D721Med (cell line): ENCODE measurements at regions not wholly inside any gene's neighbourhood (a gene's known extent, or its start where the extent isn't known, plus 50 kb on each side); places are given as distances from the start of the nearest gene placed in this dataset.

Experiments
- DNase-seq: peaks from one replicate; pipeline ENCODE4 v3.0.0; 2011; ENCODE audit warnings: low spot score; ENCODE audit not compliant: insufficient read length
- FAIRE-seq: peaks from 2 replicates; lab custom pipeline; 2011; peaks lifted over from hg19 to GRCh38; lab: Jason Lieb, UNC
- CTCF ChIP-seq: IDR thresholded peaks from 2 replicates; pipeline ENCODE4 v1.5.1; 2012; ENCODE audit warnings: mild to moderate bottlenecking, control low read depth; ENCODE audit not compliant: insufficient read depth; ENCODE audit errors: missing control alignments

- DNase-seq (no peak), FAIRE-seq (no peak)
- no peak for TF ChIP-seq CTCF
Observed at GRCh38 chr6:141658696-141659095, 474.0 kb upstream of the GJE1 start.

DNA sequence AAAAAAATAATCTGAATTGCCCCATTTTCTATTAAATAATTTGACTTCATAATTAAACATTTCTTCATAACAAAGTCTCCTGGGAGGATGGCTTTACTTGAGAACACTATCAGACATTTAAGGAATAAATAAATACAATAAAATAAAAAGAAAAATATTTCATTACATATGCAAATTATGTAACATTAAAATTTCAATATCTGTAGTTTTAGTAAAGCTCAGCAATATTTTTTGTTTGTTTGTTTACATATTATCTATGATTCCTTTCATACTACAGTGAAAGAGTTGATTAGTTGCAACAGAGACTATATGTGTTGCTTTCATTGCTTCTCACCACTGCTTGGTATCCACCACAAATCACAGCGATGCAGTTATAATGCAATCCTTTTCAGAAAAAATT is 474.9 kb upstream of the GJE1 start:
- TF ChIP-seq CTCF, result no peak
- FAIRE-seq (no peak), DNase-seq (no peak)

GRCh38 chr6:141653590-141653989 is 479.1 kb upstream of the GJE1 start:
- no peak for FAIRE-seq

GRCh38 chr6:141641951-141642350 is 490.8 kb upstream of the GJE1 start:
- FAIRE-seq (no peak), DNase-seq (no peak)
- no peak for TF ChIP-seq CTCF

More at GRCh38 chr6:141653590-141653989, 479.1 kb upstream of the GJE1 start:
- no peak for DNase-seq
- TF ChIP-seq CTCF, result no peak

DNA sequence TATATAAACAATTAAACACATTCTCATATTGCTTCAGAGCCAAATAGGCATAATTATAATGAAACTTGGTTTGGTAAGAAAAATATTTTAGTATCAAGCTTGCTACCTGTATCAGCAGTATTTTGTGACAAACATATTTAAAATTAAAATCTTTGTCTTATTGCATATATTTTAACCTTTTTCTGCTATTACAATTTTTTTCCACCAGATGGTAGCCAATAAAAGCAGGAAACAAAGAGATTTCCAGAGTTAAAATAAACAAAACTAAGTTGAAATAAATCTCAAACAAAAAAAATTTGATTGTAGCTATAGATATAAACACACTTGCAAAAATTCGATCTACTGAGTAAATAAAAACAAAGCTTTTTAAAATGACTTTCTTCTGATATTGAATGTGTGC is 491.3 kb upstream of the GJE1 start:
- DNase-seq (no peak), FAIRE-seq (no peak)
- TF ChIP-seq CTCF, result no peak

GRCh38 chr6:141635621-141636020 is 497.1 kb upstream of the GJE1 start:
- DNase-seq, result no peak
- no peak for FAIRE-seq
- TF ChIP-seq CTCF, result no peak

DNA sequence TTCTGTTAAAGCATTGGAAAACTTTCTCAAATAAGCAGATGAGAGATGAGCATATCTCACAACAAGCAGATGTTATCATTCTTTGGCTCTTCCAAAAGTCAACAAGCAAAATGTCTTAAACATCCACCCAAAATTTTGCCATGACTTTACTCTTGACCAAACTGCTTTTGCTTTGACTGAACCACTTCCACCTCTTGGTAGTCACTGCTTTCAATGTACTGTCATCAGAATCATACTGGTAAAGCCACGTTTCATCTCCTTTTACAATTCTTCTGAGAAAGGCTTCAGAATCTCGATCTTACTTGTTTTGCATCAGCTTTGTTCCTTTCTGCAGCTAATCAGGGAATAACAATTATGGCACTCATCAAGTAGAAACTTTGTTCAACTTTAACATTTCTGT is 498.5 kb upstream of the GJE1 start:
- no peak for DNase-seq
- no peak for FAIRE-seq
- no peak for TF ChIP-seq CTCF
